Uterus (tissue), 2 donors: ENCODE measurements at regions not wholly inside any gene's neighbourhood (a gene's known extent, or its start where the extent isn't known, plus 50 kb on each side); places are given as distances from the start of the nearest gene placed in this dataset.

Experiments used
- POLR2A ChIP-seq, 2 donors: fragments of 450-650 bp; IDR thresholded peaks; one replicate each; pipeline ENCODE4 v1.6.1; 2016; ENCODE audit warnings: antibody characterized with exemption in 2 of 2, mild to moderate bottlenecking in 1 of 2, moderate library complexity in 1 of 2
- TF ChIP-seq, protein P1 (sequence below), 4 experiments: fragments of 200-600 bp in 2 of 4; fragments of 450-650 bp in 2 of 4; sonication (generic) in 2 of 4; IDR thresholded peaks; one replicate each; pipeline ENCODE4 v1.5.1; 2016 to 2019; ENCODE audit warnings: antibody characterized with exemption in 4 of 4, mild to moderate bottlenecking in 2 of 4, moderate library complexity in 1 of 4

DNA sequence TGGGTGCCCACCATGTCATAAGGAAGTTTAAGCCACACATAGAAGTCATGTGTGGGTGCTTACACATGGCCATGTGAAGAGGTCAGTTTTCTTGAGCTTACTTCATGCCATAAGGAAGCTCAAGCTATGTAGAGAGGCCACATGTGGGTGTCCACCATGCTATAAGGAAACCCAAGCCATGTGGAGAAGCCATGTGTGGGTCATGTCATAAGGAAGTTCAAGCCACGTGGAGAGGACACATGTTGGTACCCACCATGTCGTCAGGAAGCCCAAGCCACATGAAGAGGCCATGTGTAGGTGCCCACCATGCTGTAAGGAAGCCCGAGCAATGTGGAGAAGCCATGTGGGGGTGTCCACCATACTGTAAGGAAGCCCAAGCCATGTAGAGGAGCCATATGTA, 1089.2 kb upstream of the AUTS2 start:
- TF ChIP-seq, protein P1, sequence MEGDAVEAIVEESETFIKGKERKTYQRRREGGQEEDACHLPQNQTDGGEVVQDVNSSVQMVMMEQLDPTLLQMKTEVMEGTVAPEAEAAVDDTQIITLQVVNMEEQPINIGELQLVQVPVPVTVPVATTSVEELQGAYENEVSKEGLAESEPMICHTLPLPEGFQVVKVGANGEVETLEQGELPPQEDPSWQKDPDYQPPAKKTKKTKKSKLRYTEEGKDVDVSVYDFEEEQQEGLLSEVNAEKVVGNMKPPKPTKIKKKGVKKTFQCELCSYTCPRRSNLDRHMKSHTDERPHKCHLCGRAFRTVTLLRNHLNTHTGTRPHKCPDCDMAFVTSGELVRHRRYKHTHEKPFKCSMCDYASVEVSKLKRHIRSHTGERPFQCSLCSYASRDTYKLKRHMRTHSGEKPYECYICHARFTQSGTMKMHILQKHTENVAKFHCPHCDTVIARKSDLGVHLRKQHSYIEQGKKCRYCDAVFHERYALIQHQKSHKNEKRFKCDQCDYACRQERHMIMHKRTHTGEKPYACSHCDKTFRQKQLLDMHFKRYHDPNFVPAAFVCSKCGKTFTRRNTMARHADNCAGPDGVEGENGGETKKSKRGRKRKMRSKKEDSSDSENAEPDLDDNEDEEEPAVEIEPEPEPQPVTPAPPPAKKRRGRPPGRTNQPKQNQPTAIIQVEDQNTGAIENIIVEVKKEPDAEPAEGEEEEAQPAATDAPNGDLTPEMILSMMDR (IDR thresholded peaks at IDR 0.05): no peak
- no peak for TF ChIP-seq POLR2A (IDR thresholded peaks at IDR 0.05)
